ENCODE measurements at regions not wholly inside any gene's neighbourhood (a gene's known extent, or its start where the extent isn't known, plus 50 kb on each side); places are given as distances from the start of the nearest gene placed in this dataset.

GRCh38 chr18:77733292-77733903, 483.8 kb downstream of the GALR1 start:
- no peaks in the 10 kb centered on the region for H3K4me1 ChIP-seq (ENCODE audit: control insufficient read depth in 1 of 2, insufficient read depth in 2 of 2, low read length in 2 of 2)
- no peaks in the 10 kb centered on the region for H3K36me3 ChIP-seq (replicated peaks in 1 of 2; ENCODE audit: control insufficient read depth in 1 of 2, insufficient read depth in 2 of 2, low read length in 2 of 2)
- Mint-ChIP-seq H3K9me3 (peaks cover 0 to 4% (median 0%) of the 10 kb centered on the region in 7 donors), H3K36me3 (no peaks in the 10 kb centered on the region), H3K27ac (no peak overlapping the region), H3K27me3 (ENCODE audit: low read depth in 3 of 3) (peaks cover 0 to 2% (median 0%) of the 10 kb centered on the region in 3 donors), H3K4me3 (no peak overlapping the region), H3K4me1 (no peaks in the 10 kb centered on the region)
- no peaks in the 10 kb centered on the region for H3K9me3 ChIP-seq (replicated peaks in 1 of 2; ENCODE audit: control insufficient read depth in 1 of 2, insufficient read depth in 1 of 2, low read length in 2 of 2)
- TF ChIP-seq, protein P1, sequence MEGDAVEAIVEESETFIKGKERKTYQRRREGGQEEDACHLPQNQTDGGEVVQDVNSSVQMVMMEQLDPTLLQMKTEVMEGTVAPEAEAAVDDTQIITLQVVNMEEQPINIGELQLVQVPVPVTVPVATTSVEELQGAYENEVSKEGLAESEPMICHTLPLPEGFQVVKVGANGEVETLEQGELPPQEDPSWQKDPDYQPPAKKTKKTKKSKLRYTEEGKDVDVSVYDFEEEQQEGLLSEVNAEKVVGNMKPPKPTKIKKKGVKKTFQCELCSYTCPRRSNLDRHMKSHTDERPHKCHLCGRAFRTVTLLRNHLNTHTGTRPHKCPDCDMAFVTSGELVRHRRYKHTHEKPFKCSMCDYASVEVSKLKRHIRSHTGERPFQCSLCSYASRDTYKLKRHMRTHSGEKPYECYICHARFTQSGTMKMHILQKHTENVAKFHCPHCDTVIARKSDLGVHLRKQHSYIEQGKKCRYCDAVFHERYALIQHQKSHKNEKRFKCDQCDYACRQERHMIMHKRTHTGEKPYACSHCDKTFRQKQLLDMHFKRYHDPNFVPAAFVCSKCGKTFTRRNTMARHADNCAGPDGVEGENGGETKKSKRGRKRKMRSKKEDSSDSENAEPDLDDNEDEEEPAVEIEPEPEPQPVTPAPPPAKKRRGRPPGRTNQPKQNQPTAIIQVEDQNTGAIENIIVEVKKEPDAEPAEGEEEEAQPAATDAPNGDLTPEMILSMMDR (IDR thresholded peaks at IDR 0.05), result no peak
- H3K27ac ChIP-seq (ENCODE audit: low read depth in 1 of 2, low read length in 2 of 2), result no peak overlapping the region
- no peaks in the 10 kb centered on the region for H3K79me2 ChIP-seq (ENCODE audit: insufficient read depth, low read length)
- H4K20me1 ChIP-seq (ENCODE audit: insufficient read depth, low read length), result no peaks in the 10 kb centered on the region
- H3K4me2 ChIP-seq (replicated peaks; ENCODE audit: extremely low read depth, low read length, poor library complexity, severe bottlenecking), result no peak overlapping the region
- no peak overlapping the region for H2AFZ ChIP-seq (ENCODE audit: insufficient read depth, low read depth, low read length, poor library complexity, severe bottlenecking)
- no peak overlapping the region for H3K9ac ChIP-seq (ENCODE audit: insufficient read depth, low read length, poor library complexity, severe bottlenecking)
- intact Hi-C loops (cut with micrococcal nuclease), result no loop called here
- H3K27me3 ChIP-seq (ENCODE audit: control insufficient read depth in 2 of 2, insufficient read depth in 2 of 2, low read length in 2 of 2), result peaks cover 0 to 4% of the 10 kb centered on the region in 2 donors
- no peak for DNase-seq
- no peak overlapping the region for H3K4me3 ChIP-seq (replicated peaks in 1 of 3; ENCODE audit: low read depth in 2 of 3, low read length in 3 of 3)
- WGBS (ENCODE audit: insufficient coverage), result 81% methylated on average over 10 of the region's 19 CpGs

GRCh38 chr18:77736842-77737241, 487.2 kb downstream of the GALR1 start:
- Histone ChIP-seq H3K27me3 (ENCODE audit: control insufficient read depth in 2 of 2, insufficient read depth in 2 of 2, low read length in 2 of 2) (peaks cover 0 to 4% of the 10 kb centered on the region in 2 donors), H3K79me2 (ENCODE audit: insufficient read depth, low read length) (no peaks in the 10 kb centered on the region), H3K36me3 (replicated peaks in 1 of 2; ENCODE audit: control insufficient read depth in 1 of 2, insufficient read depth in 2 of 2, low read length in 2 of 2) (no peaks in the 10 kb centered on the region), H3K27ac (ENCODE audit: low read depth in 1 of 2, low read length in 2 of 2) (no peak overlapping the region), H3K4me2 (replicated peaks; ENCODE audit: extremely low read depth, low read length, poor library complexity, severe bottlenecking) (no peak overlapping the region), H2AFZ (ENCODE audit: insufficient read depth, low read depth, low read length, poor library complexity, severe bottlenecking) (no peak overlapping the region), H3K9me3 (replicated peaks in 1 of 2; ENCODE audit: control insufficient read depth in 1 of 2, insufficient read depth in 1 of 2, low read length in 2 of 2) (no peaks in the 10 kb centered on the region), H4K20me1 (ENCODE audit: insufficient read depth, low read length) (no peaks in the 10 kb centered on the region), H3K4me1 (ENCODE audit: control insufficient read depth in 1 of 2, insufficient read depth in 2 of 2, low read length in 2 of 2) (no peaks in the 10 kb centered on the region), H3K4me3 (replicated peaks in 1 of 3; ENCODE audit: low read depth in 2 of 3, low read length in 3 of 3) (no peak overlapping the region), H3K9ac (ENCODE audit: insufficient read depth, low read length, poor library complexity, severe bottlenecking) (no peak overlapping the region)
- no peak for DNase-seq
- Mint-ChIP-seq H3K4me1 (no peaks in the 10 kb centered on the region), H3K27ac (no peak overlapping the region), H3K27me3 (ENCODE audit: low read depth in 3 of 3) (peaks cover 0 to 4% (median 0%) of the 10 kb centered on the region in 3 donors), H3K36me3 (no peaks in the 10 kb centered on the region), H3K9me3 (peaks cover 0 to 4% (median 0%) of the 10 kb centered on the region in 7 donors), H3K4me3 (no peak overlapping the region)
- WGBS (ENCODE audit: insufficient coverage), result 40% methylated on average over 1 of the region's 4 CpGs
- TF ChIP-seq, protein P1 (IDR thresholded peaks at IDR 0.05), result no peak
- intact Hi-C loops (cut with micrococcal nuclease), result no loop called here
